Duodenal mucosa (tissue), 2 donors: ENCODE measurements at regions not wholly inside any gene's neighbourhood (a gene's known extent, or its start where the extent isn't known, plus 50 kb on each side); places are given as distances from the start of the nearest gene placed in this dataset.
A peak's percentile ranks its signal among the peaks of the same experiment; 100 is the strongest.

ENCODE experiments used
- H3K27ac ChIP-seq: one replicate; pipeline ENCODE4 v1.7.0; 2013; ENCODE audit warnings: low read depth, low read length
- H3K27me3 ChIP-seq, 2 donors: one replicate each; pipeline ENCODE4 v1.7.0; 2013; ENCODE audit warnings: low read length in 2 of 2, control low read depth in 1 of 2; ENCODE audit not compliant: insufficient read depth in 2 of 2, control insufficient read depth in 1 of 2
- H3K36me3 ChIP-seq, 2 donors: one replicate each; pipeline ENCODE4 v1.7.0; 2013; ENCODE audit warnings: low read length in 2 of 2, control low read depth in 1 of 2; ENCODE audit not compliant: insufficient read depth in 2 of 2, control insufficient read depth in 1 of 2
- H3K4me1 ChIP-seq, 2 donors: one replicate each; pipeline ENCODE4 v1.7.0; 2013; ENCODE audit warnings: low read length in 2 of 2, control low read depth in 1 of 2; ENCODE audit not compliant: insufficient read depth in 2 of 2, control insufficient read depth in 1 of 2
- H3K4me3 ChIP-seq, 2 donors: one replicate each; pipeline ENCODE4 v1.7.0; 2013; ENCODE audit warnings: low read length in 2 of 2, low read depth in 1 of 2
- H3K9ac ChIP-seq, 2 donors: one replicate each; pipeline ENCODE4 v1.7.0; 2013; ENCODE audit warnings: low read length in 2 of 2, low read depth in 1 of 2
- H3K9me3 ChIP-seq, 2 donors: one replicate each; pipeline ENCODE4 v1.7.0; 2013; ENCODE audit warnings: low read length in 2 of 2, control low read depth in 1 of 2; ENCODE audit not compliant: control insufficient read depth in 1 of 2

GRCh38 chr9:129482521-129483414 is 138.1 kb downstream of the C9orf50 start:
- Histone ChIP-seq H3K4me3 (peak overlapping the region; percentile 40 to 61), H3K27ac (peak overlapping the region; percentile 97), H3K9me3 (no peaks in the 10 kb centered on the region), H3K36me3 (no peaks in the 10 kb centered on the region), H3K4me1 (peaks cover 34 to 36% of the 10 kb centered on the region in 2 donors), H3K9ac (peak overlapping the region; percentile 84 to 90), H3K27me3 (no peaks in the 10 kb centered on the region)

- Histone ChIP-seq H3K27me3 (no peaks in the 10 kb centered on the region), H3K4me1 (peaks cover 26 to 32% of the 10 kb centered on the region in 2 donors), H3K9ac (peak overlapping the region; percentile 51 to 61), H3K27ac (peak overlapping the region; percentile 97), H3K36me3 (no peaks in the 10 kb centered on the region), H3K9me3 (no peaks in the 10 kb centered on the region), H3K4me3 (peak overlapping the region; percentile 51 to 61)
These were observed 138.9 kb downstream of the C9orf50 start for GRCh38 chr9:129481810-129482511.

GRCh38 chr9:129481424-129481809 is 139.5 kb downstream of the C9orf50 start:
- H3K9me3 ChIP-seq, result no peaks in the 10 kb centered on the region
- peak overlapping the region; percentile 97 for H3K27ac ChIP-seq
- peaks cover 25 to 32% of the 10 kb centered on the region in 2 donors for H3K4me1 ChIP-seq
- H3K9ac ChIP-seq, result peak overlapping the region in 1 of 2 donors; percentile 51
- H3K4me3 ChIP-seq, result peak overlapping the region in 1 of 2 donors; percentile 51
- H3K36me3 ChIP-seq, result no peaks in the 10 kb centered on the region
- no peaks in the 10 kb centered on the region for H3K27me3 ChIP-seq

- no peaks in the 10 kb centered on the region for H3K36me3 ChIP-seq
- no peak overlapping the region for H3K4me3 ChIP-seq
- no peak overlapping the region for H3K9ac ChIP-seq
- H3K4me1 ChIP-seq, result peaks cover 25 to 32% of the 10 kb centered on the region in 2 donors
- H3K27me3 ChIP-seq, result no peaks in the 10 kb centered on the region
- peak overlapping the region; percentile 68 for H3K27ac ChIP-seq
- H3K9me3 ChIP-seq, result no peaks in the 10 kb centered on the region
These were observed 140.2 kb downstream of the C9orf50 start for GRCh38 chr9:129480745-129481144.

- Histone ChIP-seq H3K27me3 (no peaks in the 10 kb centered on the region), H3K27ac (peak overlapping the region; percentile 68), H3K36me3 (no peaks in the 10 kb centered on the region), H3K9ac (no peak overlapping the region), H3K9me3 (no peaks in the 10 kb centered on the region), H3K4me1 (peaks cover 25 to 32% of the 10 kb centered on the region in 2 donors), H3K4me3 (no peak overlapping the region)
These were observed 140.7 kb downstream of the C9orf50 start for GRCh38 chr9:129480227-129480626.

DNA sequence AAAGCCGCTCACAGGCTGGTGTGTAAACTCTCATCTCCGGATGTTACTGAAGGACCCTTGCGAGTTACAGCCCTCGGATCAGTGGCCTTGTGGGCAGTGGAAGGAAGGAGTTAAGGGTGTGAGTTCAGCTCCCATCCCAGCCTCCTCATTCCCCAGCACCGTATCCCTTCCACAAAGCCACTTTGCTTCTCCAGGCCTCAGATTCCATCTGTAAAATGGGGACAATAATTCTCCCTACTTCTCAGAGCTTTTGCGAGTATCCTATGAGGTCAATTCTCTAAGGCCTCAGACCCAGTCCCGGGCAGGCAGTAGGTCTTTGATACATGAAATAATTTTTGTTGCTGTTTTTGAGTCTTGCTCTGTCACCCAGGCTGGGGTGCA is 141.3 kb downstream of the C9orf50 start:
- Histone ChIP-seq H3K36me3 (no peaks in the 10 kb centered on the region), H3K4me3 (no peak overlapping the region), H3K9ac (no peak overlapping the region), H3K27me3 (no peaks in the 10 kb centered on the region), H3K27ac (no peak overlapping the region), H3K4me1 (peaks cover 25 to 32% of the 10 kb centered on the region in 2 donors), H3K9me3 (peaks cover 0 to 5% of the 10 kb centered on the region in 2 donors)

DNA sequence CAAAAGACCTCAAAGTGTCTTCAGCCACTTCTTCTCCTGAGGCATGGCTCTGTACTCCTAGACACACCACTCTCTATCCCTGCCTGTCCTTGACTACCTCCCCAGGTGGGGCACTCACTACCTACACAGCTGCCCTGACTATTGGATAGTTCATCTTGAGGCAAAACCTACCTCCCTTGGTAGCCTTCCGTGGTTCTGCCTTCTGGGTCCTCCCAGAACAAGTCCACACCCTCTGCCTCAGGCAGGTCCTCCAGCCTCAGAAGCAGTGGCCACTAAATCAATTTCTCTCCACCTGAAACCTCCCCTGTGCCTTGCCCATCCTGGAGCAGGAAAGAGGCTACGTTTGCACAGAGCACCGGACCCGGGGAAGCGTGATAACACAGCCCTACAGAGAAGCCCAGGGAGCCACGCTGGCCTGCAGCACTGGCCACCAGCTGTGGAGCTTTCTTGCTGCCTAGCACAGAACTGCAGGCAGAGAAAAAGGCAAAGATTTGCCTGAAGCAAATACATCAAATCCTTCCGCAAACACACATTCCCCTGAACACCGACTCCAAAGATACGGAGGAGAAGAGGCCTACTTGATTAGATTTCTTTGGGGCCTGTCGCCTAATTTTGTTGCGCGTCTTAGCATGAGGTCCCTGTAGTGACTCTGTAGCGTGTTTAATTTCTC is 141.8 kb downstream of the C9orf50 start:
- Histone ChIP-seq H3K9me3 (peaks cover 0 to 5% of the 10 kb centered on the region in 2 donors), H3K36me3 (no peaks in the 10 kb centered on the region), H3K27ac (no peak overlapping the region), H3K27me3 (no peaks in the 10 kb centered on the region), H3K9ac (no peak overlapping the region), H3K4me3 (no peak overlapping the region), H3K4me1 (peaks cover 23 to 29% of the 10 kb centered on the region in 2 donors)

DNA sequence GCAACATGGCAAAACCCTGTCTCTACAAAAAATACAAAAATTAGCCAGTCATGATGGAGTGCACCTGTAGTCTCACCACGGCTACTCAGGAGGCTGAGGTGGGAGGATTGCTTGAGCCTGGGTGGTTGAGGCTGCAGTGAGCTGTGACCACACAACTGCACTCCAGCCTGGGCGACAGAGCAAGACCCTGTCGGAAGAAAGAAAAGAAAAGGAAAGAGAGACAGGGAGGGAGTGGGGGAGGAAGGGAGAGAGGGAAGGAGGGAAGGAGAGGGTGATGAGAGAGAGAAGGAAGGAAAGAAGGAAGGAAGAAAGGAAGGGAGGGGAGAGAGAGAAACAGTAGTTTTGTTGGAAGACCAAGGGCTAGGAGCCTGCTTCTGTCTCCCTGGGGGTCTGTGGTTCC is 142.4 kb downstream of the C9orf50 start:
- Histone ChIP-seq H3K27ac (no peak overlapping the region), H3K9ac (no peak overlapping the region), H3K4me1 (peaks cover 17 to 23% of the 10 kb centered on the region in 2 donors)

DNA sequence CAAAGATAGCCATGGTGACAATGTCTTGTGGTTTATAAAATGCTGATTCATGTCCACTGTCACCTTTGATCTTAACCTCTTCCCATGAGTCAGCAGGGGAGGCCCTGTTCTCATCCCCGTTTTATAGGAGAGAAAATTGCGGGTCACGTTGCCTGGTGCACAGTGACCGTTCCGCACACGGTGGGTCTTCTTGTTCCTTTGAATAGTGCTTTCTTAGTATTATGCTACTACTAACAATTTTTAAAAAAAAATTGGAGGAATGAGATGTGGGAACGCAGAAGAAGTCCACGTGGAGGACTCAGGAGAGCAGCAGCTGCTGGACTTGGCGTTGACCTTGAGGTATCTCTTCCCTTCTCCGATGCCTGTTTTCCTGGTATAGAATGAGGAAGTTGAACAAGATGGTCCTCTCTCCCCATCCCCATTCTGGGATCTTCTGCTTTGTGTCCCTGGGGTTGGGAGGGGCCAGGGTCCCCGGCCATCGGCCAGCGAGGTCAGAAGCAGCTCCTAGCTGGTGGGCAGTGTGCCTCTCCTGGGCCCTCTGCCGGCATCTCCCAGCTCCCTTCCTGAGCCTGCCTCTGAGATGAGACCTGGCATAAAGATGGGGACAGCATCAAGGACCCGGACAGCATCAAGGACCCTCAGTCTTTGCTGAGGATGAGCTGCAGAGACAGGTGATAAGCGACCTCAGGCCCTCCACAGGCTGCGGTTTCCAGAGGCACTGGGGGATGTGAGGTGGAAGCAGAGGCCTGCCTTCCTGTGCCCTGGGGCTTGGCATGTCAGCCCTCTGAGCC is 143.9 kb downstream of the C9orf50 start:
- Histone ChIP-seq H3K9me3 (peaks cover 0 to 5% of the 10 kb centered on the region in 2 donors), H3K9ac (no peak overlapping the region), H3K4me1 (peaks cover 11 to 17% of the 10 kb centered on the region in 2 donors), H3K36me3 (no peaks in the 10 kb centered on the region), H3K27me3 (no peaks in the 10 kb centered on the region), H3K4me3 (no peak overlapping the region), H3K27ac (no peak overlapping the region)

More for the DNA sequence above, 142.4 kb downstream of the C9orf50 start:
- Histone ChIP-seq H3K4me3 (no peak overlapping the region), H3K36me3 (no peaks in the 10 kb centered on the region), H3K27me3 (no peaks in the 10 kb centered on the region), H3K9me3 (peaks cover 0 to 5% of the 10 kb centered on the region in 2 donors)
